B cell (primary cell): ENCODE measurements at regions not wholly inside any gene's neighbourhood (a gene's known extent, or its start where the extent isn't known, plus 50 kb on each side); places are given as distances from the start of the nearest gene placed in this dataset.

Source experiments
- ATAC-seq: fragments of 200-7000 bp; cut with Tn5 transposase; one replicate; pipeline ENCODE4 v1.10.0; 2021; ENCODE audit warnings: low read depth, mild to moderate bottlenecking, moderate number of reproducible peaks, moderate library complexity
- CTCF ChIA-PET: fragments of 350-600 bp; sonication (Branson Sonifier 250); formaldehyde crosslinking; loops from one replicate; lab custom pipeline; 2021; ENCODE audit warnings: antibody characterized with exemption, inconsistent platforms; lab: Charles Lee
- POLR2A ChIA-PET: fragments of 350-600 bp; sonication (Branson Sonifier 250); formaldehyde crosslinking; loops from one replicate; lab custom pipeline; 2021; ENCODE audit warnings: antibody characterized with exemption; lab: Charles Lee
- DNase-seq: peaks from one replicate; pipeline ENCODE4 v3.0.0; 2013
- H2AFZ ChIP-seq: 2 replicates; pipeline ENCODE4 v1.6.1; 2012; ENCODE audit warnings: mild to moderate bottlenecking, low read depth, low read length; ENCODE audit not compliant: insufficient read depth, poor library complexity, severe bottlenecking
- H3K27ac ChIP-seq, 2 donors: 1 replicate in 1 of 2; 2 replicates in 1 of 2; pipeline ENCODE4 v1.5.1; 2012 to 2013; ENCODE audit warnings: low read length in 2 of 2, mild to moderate bottlenecking in 2 of 2, moderate library complexity in 1 of 2
- H3K27me3 ChIP-seq, 4 experiments: fragments of 200-600 bp in 1 of 4; sonication (generic) in 1 of 4; replicated peaks in 1 of 4; 1 replicate in 2 of 4; 2 replicates in 2 of 4; pipeline versions ENCODE4 v1.6.1 to v1.7.0; 2013 to 2016; ENCODE audit warnings: low read length in 3 of 4, mild to moderate bottlenecking in 2 of 4, mixed read lengths in 1 of 4, moderate library complexity in 1 of 4; ENCODE audit not compliant: insufficient read depth in 4 of 4, control insufficient read depth in 3 of 4; ENCODE audit errors: control extremely low read depth in 1 of 4
- H3K36me3 ChIP-seq, 2 experiments: replicated peaks in 1 of 2; 1 replicate in 1 of 2; 2 replicates in 1 of 2; pipeline versions ENCODE4 v1.6.1 to v1.7.1; 2013; ENCODE audit warnings: low read length in 1 of 2; ENCODE audit not compliant: insufficient read depth in 2 of 2, control insufficient read depth in 1 of 2; ENCODE audit errors: control extremely low read depth in 1 of 2, extremely low read depth in 1 of 2
- H3K4me1 ChIP-seq, 2 donors: fragments of 200-600 bp in 1 of 2; sonication (generic) in 1 of 2; 1 replicate in 1 of 2; 2 replicates in 1 of 2; pipeline versions ENCODE4 v1.5.1 to v1.6.1; 2013 to 2017; ENCODE audit warnings: low read length in 2 of 2; ENCODE audit not compliant: control insufficient read depth in 2 of 2, insufficient read depth in 2 of 2
- H3K4me2 ChIP-seq: replicated peaks from 2 replicates; pipeline ENCODE3; 2012; ENCODE audit warnings: mild to moderate bottlenecking, low read depth, low read length; ENCODE audit not compliant: poor library complexity, severe bottlenecking
- H3K4me3 ChIP-seq, 5 experiments: fragments of 200-600 bp in 1 of 5; sonication (generic) in 1 of 5; 1 replicate in 3 of 5; 2 replicates in 2 of 5; pipeline versions ENCODE4 v1.5.1 to v1.7.0; 2011 to 2016; ENCODE audit warnings: low read length in 4 of 5, mild to moderate bottlenecking in 4 of 5, low read depth in 2 of 5, control low read depth in 1 of 5, moderate library complexity in 1 of 5; ENCODE audit not compliant: insufficient read depth in 1 of 5; ENCODE audit errors: control extremely low read depth in 1 of 5, extremely low read depth in 1 of 5
- H3K79me2 ChIP-seq: fragments of 200-600 bp; sonication (generic); one replicate; pipeline ENCODE4 v1.6.0; 2016; ENCODE audit warnings: low read length; ENCODE audit not compliant: control insufficient read depth, insufficient read depth
- H3K9ac ChIP-seq: fragments of 200-600 bp; sonication (generic); 2 replicates; pipeline ENCODE4 v1.6.1; 2017; ENCODE audit warnings: mild to moderate bottlenecking, low read length, moderate library complexity
- H3K9me3 ChIP-seq, 3 donors: one replicate each; pipeline versions ENCODE4 v1.6.1 to v1.7.1; 2013; ENCODE audit warnings: low read length in 2 of 3; ENCODE audit not compliant: control insufficient read depth in 2 of 3, insufficient read depth in 1 of 3; ENCODE audit errors: control extremely low read depth in 1 of 3
- H4K20me1 ChIP-seq: 2 replicates; pipeline ENCODE4 v1.6.0; 2012; ENCODE audit warnings: mild to moderate bottlenecking, low read length; ENCODE audit not compliant: insufficient read depth, control insufficient read depth, poor library complexity, severe bottlenecking
- H3K27ac Mint-ChIP-seq: one replicate; pipeline ENCODE4 v1.8.0; 2021; ENCODE audit warnings: mixed read lengths
- H3K27me3 Mint-ChIP-seq: one replicate; pipeline ENCODE4 v1.8.0; 2021; ENCODE audit warnings: mixed read lengths
- H3K4me1 Mint-ChIP-seq: one replicate; pipeline ENCODE4 v1.8.0; 2021; ENCODE audit warnings: mixed read lengths
- H3K4me3 Mint-ChIP-seq: one replicate; pipeline ENCODE4 v1.8.0; 2021; ENCODE audit warnings: mixed read lengths
- H3K9me3 Mint-ChIP-seq: one replicate; pipeline ENCODE4 v1.8.0; 2022; ENCODE audit warnings: mixed read lengths; ENCODE audit not compliant: insufficient read depth
- CTCF ChIP-seq: fragments of 200-600 bp; IDR thresholded peaks from one replicate; pipeline ENCODE4 v1.8.0; 2022; ENCODE audit warnings: antibody characterized with exemption, mild to moderate bottlenecking
- EZH2 ChIP-seq: IDR thresholded peaks from 2 replicates; pipeline ENCODE4 v1.6.1; 2012; ENCODE audit warnings: borderline replicate concordance, low read depth, mild to moderate bottlenecking, moderate library complexity, low read length; ENCODE audit not compliant: insufficient read depth, poor library complexity, severe bottlenecking
- WGBS: methylation state at CpG from one replicate; pipeline ENCODE4 v1.1.5; 2013; ENCODE audit warnings: missing lambda C conversion rate; ENCODE audit not compliant: insufficient coverage; 5-methylcytosine and 5-hydroxymethylcytosine counted together
- intact Hi-C: fragments of 100-400 bp; cut with micrococcal nuclease; formaldehyde crosslinking; loops from one replicate; pipeline ENCODE4 v1.10.0; 2022

GRCh38 chr3:145377301-145377700 is 783.7 kb downstream of the PLOD2 start:
- DNase-seq = no peak
- H3K27me3 ChIP-seq = no peaks in the 10 kb centered on the region
- H3K4me2 ChIP-seq = no peak overlapping the region
- H4K20me1 ChIP-seq = no peaks in the 10 kb centered on the region
- ChIA-PET CTCF (no interaction called here), POLR2A (no interaction called here)
- Mint-ChIP-seq H3K9me3 (no peaks in the 10 kb centered on the region), H3K27me3 (no peaks in the 10 kb centered on the region), H3K27ac (no peak overlapping the region), H3K4me1 (no peaks in the 10 kb centered on the region), H3K4me3 (no peak overlapping the region)
- no peaks in the 10 kb centered on the region for H3K79me2 ChIP-seq
- TF ChIP-seq EZH2 (no peak), CTCF (no peak)
- no peak overlapping the region for H3K9ac ChIP-seq
- no peaks in the 10 kb centered on the region for H3K4me1 ChIP-seq
- intact Hi-C loops = no loop called here
- peaks cover 0 to 3% (median 0%) of the 10 kb centered on the region in 3 donors for H3K9me3 ChIP-seq
- no peak overlapping the region for H3K27ac ChIP-seq
- no peaks in the 10 kb centered on the region for H3K36me3 ChIP-seq
- no CpG with 5 or more reads among the region's 1 CpG for WGBS
- H2AFZ ChIP-seq = no peak overlapping the region
- ATAC-seq = no peak
- H3K4me3 ChIP-seq = no peak overlapping the region

- ATAC-seq (no peak), DNase-seq (no peak)
- ChIA-PET POLR2A (no interaction called here), CTCF (no interaction called here)
- Histone ChIP-seq H4K20me1 (no peaks in the 10 kb centered on the region), H3K4me2 (no peak overlapping the region), H3K79me2 (no peaks in the 10 kb centered on the region), H3K27ac (no peak overlapping the region), H3K27me3 (no peaks in the 10 kb centered on the region), H3K9me3 (no peaks in the 10 kb centered on the region), H2AFZ (no peak overlapping the region), H3K36me3 (no peaks in the 10 kb centered on the region), H3K4me3 (no peak overlapping the region), H3K9ac (no peak overlapping the region), H3K4me1 (no peaks in the 10 kb centered on the region)
- Mint-ChIP-seq H3K4me1 (no peaks in the 10 kb centered on the region), H3K27me3 (no peaks in the 10 kb centered on the region), H3K4me3 (no peak overlapping the region), H3K27ac (no peak overlapping the region), H3K9me3 (no peaks in the 10 kb centered on the region)
- 100% methylated on average over 2 of the region's 3 CpGs for WGBS
- intact Hi-C loops = no loop called here
- TF ChIP-seq CTCF (no peak), EZH2 (no peak)
Measured at GRCh38 chr3:145383416-145383815, 777.6 kb downstream of the PLOD2 start.
